ENCODE measurements at regions not wholly inside any gene's neighbourhood (a gene's known extent, or its start where the extent isn't known, plus 50 kb on each side); places are given as distances from the start of the nearest gene placed in this dataset.
A peak's percentile ranks its signal among the peaks of the same experiment; 100 is the strongest.
"Not testable (repeated sequence)": the region's sequence is repeated elsewhere in the genome, so short reads cannot be mapped to it uniquely, and the experiment has no call there.

- Mint-ChIP-seq H3K27me3 (no peaks in the 10 kb centered on the region), H3K27ac (peak overlapping the region; percentile 52), H3K4me3 (ENCODE audit: low read depth) (no peak overlapping the region), H3K36me3 (ENCODE audit: insufficient read depth) (peaks cover 7% of the 10 kb centered on the region), H3K9me3 (ENCODE audit: low read depth) (no peaks in the 10 kb centered on the region), H3K4me1 (ENCODE audit: low read depth) (peaks cover 49% of the 10 kb centered on the region)
- DNase-seq (ENCODE audit: low spot score, unreplicated experiment) = no peak
- TF ChIP-seq CTCF (IDR thresholded peaks at IDR 0.05; ENCODE audit: unreplicated experiment) = no peak
These were observed 75.2 kb downstream of the KATNIP start for GRCh38 chr16:27625050-27625697.

- no peaks in the 10 kb centered on the region for H3K27me3 Mint-ChIP-seq
- H3K27ac Mint-ChIP-seq = peak overlapping the region; percentile 5
- H3K4me3 Mint-ChIP-seq (ENCODE audit: low read depth) = no peak overlapping the region
- TF ChIP-seq CTCF (IDR thresholded peaks at IDR 0.05; ENCODE audit: unreplicated experiment) = no peak
- H3K9me3 Mint-ChIP-seq (ENCODE audit: low read depth) = no peaks in the 10 kb centered on the region
- peaks cover 44% of the 10 kb centered on the region for H3K4me1 Mint-ChIP-seq (ENCODE audit: low read depth)
- no peak for DNase-seq (ENCODE audit: low spot score, unreplicated experiment)
- H3K36me3 Mint-ChIP-seq (ENCODE audit: insufficient read depth) = peaks cover 8% of the 10 kb centered on the region
These were observed 77.2 kb downstream of the KATNIP start for GRCh38 chr16:27627136-27627535.

GRCh38 chr16:27628241-27628942, 78.4 kb downstream of the KATNIP start:
- Mint-ChIP-seq H3K36me3 (ENCODE audit: insufficient read depth) (peaks cover 9% of the 10 kb centered on the region), H3K27ac (peak overlapping the region; percentile 25), H3K27me3 (no peaks in the 10 kb centered on the region), H3K4me1 (ENCODE audit: low read depth) (peaks cover 44% of the 10 kb centered on the region), H3K4me3 (ENCODE audit: low read depth) (no peak overlapping the region), H3K9me3 (ENCODE audit: low read depth) (no peaks in the 10 kb centered on the region)
- no peak for TF ChIP-seq CTCF (IDR thresholded peaks at IDR 0.05; ENCODE audit: unreplicated experiment)
- DNase-seq (ENCODE audit: low spot score, unreplicated experiment) = no peak

GRCh38 chr16:27628943-27629462, 79.1 kb downstream of the KATNIP start:
- not testable (repeated sequence) for H3K9me3 Mint-ChIP-seq (ENCODE audit: low read depth); H3K4me3 Mint-ChIP-seq (ENCODE audit: low read depth); H3K36me3 Mint-ChIP-seq (ENCODE audit: insufficient read depth); H3K27me3 Mint-ChIP-seq; DNase-seq (ENCODE audit: low spot score, unreplicated experiment)
- Mint-ChIP-seq H3K4me1 (ENCODE audit: low read depth) (peaks cover 44% of the 10 kb centered on the region), H3K27ac (peak overlapping the region; percentile 25)

- H3K4me3 Mint-ChIP-seq (ENCODE audit: low read depth) = no peak overlapping the region
- DNase-seq (ENCODE audit: low spot score, unreplicated experiment) = no peak
- TF ChIP-seq CTCF (IDR thresholded peaks at IDR 0.05; ENCODE audit: unreplicated experiment) = no peak
- peaks cover 17% of the 10 kb centered on the region for H3K4me1 Mint-ChIP-seq (ENCODE audit: low read depth)
- no peaks in the 10 kb centered on the region for H3K9me3 Mint-ChIP-seq (ENCODE audit: low read depth)
- no peaks in the 10 kb centered on the region for H3K27me3 Mint-ChIP-seq
- H3K36me3 Mint-ChIP-seq (ENCODE audit: insufficient read depth) = peaks cover 9% of the 10 kb centered on the region
- no peak overlapping the region for H3K27ac Mint-ChIP-seq
These were observed 82.3 kb downstream of the KATNIP start for GRCh38 chr16:27632216-27632615.

Data from progenitor cell of endocrine pancreas (in vitro differentiated cells).